ENCODE measurements at regions not wholly inside any gene's neighbourhood (a gene's known extent, or its start where the extent isn't known, plus 50 kb on each side); places are given as distances from the start of the nearest gene placed in this dataset.

GRCh38 chr4:162343967-162344366 is 180.2 kb upstream of the FSTL5 start:
- Histone ChIP-seq H3K27me3 (replicated peaks in 1 of 2; ENCODE audit: control insufficient read depth in 2 of 2, insufficient read depth in 2 of 2, low read length in 1 of 2) (no peaks in the 10 kb centered on the region), H3K4me3 (no peak overlapping the region), H3K27ac (ENCODE audit: control insufficient read depth, insufficient read depth) (no peak overlapping the region), H3K4me2 (ENCODE audit: control insufficient read depth, insufficient read depth) (no peak overlapping the region), H3K79me2 (ENCODE audit: control insufficient read depth, insufficient read depth, low read length) (no peaks in the 10 kb centered on the region), H3K9ac (ENCODE audit: control insufficient read depth, insufficient read depth, low read length) (no peak overlapping the region), H3K4me1 (ENCODE audit: control insufficient read depth, insufficient read depth, low read length) (no peaks in the 10 kb centered on the region), H3K9me3 (replicated peaks; ENCODE audit: control insufficient read depth, insufficient read depth, low read length) (no peaks in the 10 kb centered on the region), H3K36me3 (ENCODE audit: control insufficient read depth in 2 of 2, insufficient read depth in 2 of 2, low read length in 1 of 2) (no peaks in the 10 kb centered on the region), H2AFZ (ENCODE audit: control insufficient read depth, low read depth, low read length) (no peak overlapping the region), H4K20me1 (ENCODE audit: control insufficient read depth, insufficient read depth) (no peaks in the 10 kb centered on the region)
- ATAC-seq (no peak), DNase-seq (ENCODE audit: low read depth, low spot score) (no peak), FAIRE-seq (no peak)
- POLR2A ChIA-PET = no interaction called here
- in situ Hi-C loops (cut with MboI) (no loop called here), intact Hi-C loops (cut with micrococcal nuclease; ENCODE audit: unreplicated experiment) (loop anchor here (1.0 kb wide), 1 partner anchor 28 kb away; no protein-coding TSS in a partner anchor)
- CTCF ChIA-PET = interaction anchor here (0.6 kb wide), 1 partner anchor 1689 kb away, joined by 4 read pairs; no protein-coding TSS in a partner anchor
- WGBS (ENCODE audit: insufficient coverage, insufficient replicate concordance, low lambda C conversion rate, missing lambda C conversion rate) = 0% methylated on average over 1 of the region's 1 CpG
- RAD21 ChIA-PET (ENCODE audit: unreplicated experiment) = no interaction called here
- SMC1A ChIA-PET (ENCODE audit: uncharacterized antibody, unreplicated experiment) = no interaction called here
- BruUV-seq (replicated peaks) = no TSS peak
- TF ChIP-seq RELA (IDR thresholded peaks at IDR 0.05; ENCODE audit: borderline replicate concordance, partially characterized antibody) = no peak
- no peak for TF ChIP-seq FOXK2 (IDR thresholded peaks at IDR 0.05)
- TF ChIP-seq SMARCA5 (IDR thresholded peaks at IDR 0.05) = no peak
- no peak for TF ChIP-seq POLR2AphosphoS5 (IDR thresholded peaks at IDR 0.05; ENCODE audit: low read length)
- TF ChIP-seq STAT3 (IDR thresholded peaks at IDR 0.05; ENCODE audit: low read depth, low read length) = no peak
- TF ChIP-seq ZNF687 (IDR thresholded peaks at IDR 0.05) = no peak
- no peak for TF ChIP-seq NR2F1 (conservative IDR thresholded peaks at IDR 0.05)
- TF ChIP-seq ZNF384 (IDR thresholded peaks at IDR 0.05; ENCODE audit: borderline replicate concordance, low read depth, low read length) = no peak
- TF ChIP-seq ZBTB4 (CRISPR knock-in tag; IDR thresholded peaks at IDR 0.05) = no peak
- TF ChIP-seq SIX5 (IDR thresholded peaks at IDR 0.05; ENCODE audit: low read depth, low read length, severe bottlenecking) = no peak
- no peak for TF ChIP-seq HDAC6 (IDR thresholded peaks at IDR 0.05; ENCODE audit: unreplicated experiment)
- TF ChIP-seq MEF2B (IDR thresholded peaks at IDR 0.05; ENCODE audit: partially characterized antibody, poor library complexity, severe bottlenecking) = no peak
- no peak for TF ChIP-seq EGR1 (IDR thresholded peaks at IDR 0.05; ENCODE audit: borderline replicate concordance in 1 of 2, low read depth in 2 of 2, low read length in 2 of 2)
- TF ChIP-seq NFXL1 (IDR thresholded peaks at IDR 0.05; ENCODE audit: borderline replicate concordance) = no peak
- no peak for TF ChIP-seq SPI1 (IDR thresholded peaks at IDR 0.05; ENCODE audit: borderline replicate concordance, insufficient read depth, low read depth, low read length)
- no peak for TF ChIP-seq PML (IDR thresholded peaks at IDR 0.05; ENCODE audit: low read length)
- TF ChIP-seq, protein P1, sequence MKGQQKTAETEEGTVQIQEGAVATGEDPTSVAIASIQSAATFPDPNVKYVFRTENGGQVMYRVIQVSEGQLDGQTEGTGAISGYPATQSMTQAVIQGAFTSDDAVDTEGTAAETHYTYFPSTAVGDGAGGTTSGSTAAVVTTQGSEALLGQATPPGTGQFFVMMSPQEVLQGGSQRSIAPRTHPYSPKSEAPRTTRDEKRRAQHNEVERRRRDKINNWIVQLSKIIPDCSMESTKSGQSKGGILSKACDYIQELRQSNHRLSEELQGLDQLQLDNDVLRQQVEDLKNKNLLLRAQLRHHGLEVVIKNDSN (IDR thresholded peaks at IDR 0.05; ENCODE audit: borderline replicate concordance, extremely low read length, insufficient read depth, low read depth, low read length) = no peak
- TF ChIP-seq IKZF2 (IDR thresholded peaks at IDR 0.05) = no peak
- no peak for TF ChIP-seq FOXM1 (IDR thresholded peaks at IDR 0.05; ENCODE audit: low read depth, low read length)

Measured in GM12878 (cell line).